Body of pancreas (tissue), 4 donors: ENCODE measurements at regions not wholly inside any gene's neighbourhood (a gene's known extent, or its start where the extent isn't known, plus 50 kb on each side); places are given as distances from the start of the nearest gene placed in this dataset.

Source experiments
- POLR2A ChIP-seq, 3 donors: fragments of 450-650 bp; IDR thresholded peaks; one replicate each; pipeline ENCODE4 v1.6.1; 2016; ENCODE audit warnings: antibody characterized with exemption in 3 of 3, mild to moderate bottlenecking in 2 of 3
- TF ChIP-seq, protein P1 (sequence below), 7 experiments: fragments of 450-650 bp in 4 of 7; fragments of 200-600 bp in 3 of 7; sonication (generic) in 3 of 7; IDR thresholded peaks; one replicate each; pipeline ENCODE4 v1.5.1; 2016 to 2019; ENCODE audit warnings: antibody characterized with exemption in 7 of 7

DNA sequence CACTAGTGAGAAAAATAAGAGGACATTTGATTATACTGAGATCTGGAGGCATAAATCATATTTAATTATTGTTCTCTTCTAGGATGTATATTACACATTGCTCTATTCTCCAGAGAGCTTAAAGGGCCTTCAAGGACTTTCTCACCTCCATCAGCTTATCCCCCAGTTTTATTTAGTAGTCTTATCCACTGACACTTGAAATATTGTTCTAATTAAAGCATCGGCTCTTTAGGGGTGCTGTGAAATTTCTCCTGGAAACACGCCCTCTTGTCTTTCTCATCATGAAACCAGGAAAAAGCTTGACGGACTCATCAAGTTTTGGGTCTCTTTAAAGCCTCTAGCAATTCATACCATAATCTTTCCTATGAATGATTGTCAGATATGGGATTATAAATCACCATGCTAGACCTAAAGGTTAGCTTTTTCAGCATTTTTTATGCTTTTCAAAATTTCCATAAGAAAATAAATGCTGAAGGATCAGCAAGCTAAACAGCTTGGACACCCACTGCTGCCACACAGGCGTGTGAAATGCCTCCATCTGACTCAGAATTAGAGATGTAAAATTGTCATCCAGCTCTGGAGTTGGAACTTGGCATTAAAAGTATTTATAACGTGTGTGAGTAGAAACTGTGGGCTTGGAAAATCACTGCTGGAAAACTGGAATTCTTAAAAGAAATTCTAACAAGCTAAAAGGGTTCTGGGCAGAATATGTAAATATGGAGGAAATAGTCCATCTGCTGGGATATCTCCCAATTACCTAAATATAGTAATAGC is 216.3 kb downstream of the CHRM2 start:
- TF ChIP-seq, protein P1, sequence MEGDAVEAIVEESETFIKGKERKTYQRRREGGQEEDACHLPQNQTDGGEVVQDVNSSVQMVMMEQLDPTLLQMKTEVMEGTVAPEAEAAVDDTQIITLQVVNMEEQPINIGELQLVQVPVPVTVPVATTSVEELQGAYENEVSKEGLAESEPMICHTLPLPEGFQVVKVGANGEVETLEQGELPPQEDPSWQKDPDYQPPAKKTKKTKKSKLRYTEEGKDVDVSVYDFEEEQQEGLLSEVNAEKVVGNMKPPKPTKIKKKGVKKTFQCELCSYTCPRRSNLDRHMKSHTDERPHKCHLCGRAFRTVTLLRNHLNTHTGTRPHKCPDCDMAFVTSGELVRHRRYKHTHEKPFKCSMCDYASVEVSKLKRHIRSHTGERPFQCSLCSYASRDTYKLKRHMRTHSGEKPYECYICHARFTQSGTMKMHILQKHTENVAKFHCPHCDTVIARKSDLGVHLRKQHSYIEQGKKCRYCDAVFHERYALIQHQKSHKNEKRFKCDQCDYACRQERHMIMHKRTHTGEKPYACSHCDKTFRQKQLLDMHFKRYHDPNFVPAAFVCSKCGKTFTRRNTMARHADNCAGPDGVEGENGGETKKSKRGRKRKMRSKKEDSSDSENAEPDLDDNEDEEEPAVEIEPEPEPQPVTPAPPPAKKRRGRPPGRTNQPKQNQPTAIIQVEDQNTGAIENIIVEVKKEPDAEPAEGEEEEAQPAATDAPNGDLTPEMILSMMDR (IDR thresholded peaks at IDR 0.05), result no peak
- TF ChIP-seq POLR2A (IDR thresholded peaks at IDR 0.05), result no peak
